Ishikawa (cell line): ENCODE measurements at regions not wholly inside any gene's neighbourhood (a gene's known extent, or its start where the extent isn't known, plus 50 kb on each side); places are given as distances from the start of the nearest gene placed in this dataset.

ENCODE experiments used
- MAX ChIP-seq: IDR thresholded peaks from 2 replicates; pipeline ENCODE4 v1.6.1; 2012
- REST ChIP-seq: IDR thresholded peaks from 2 replicates; pipeline ENCODE4 v1.6.1; 2012; ENCODE audit warnings: low read depth, mild to moderate bottlenecking
- TCF12 ChIP-seq: IDR thresholded peaks from 2 replicates; pipeline ENCODE4 v1.6.1; 2012; ENCODE audit warnings: low read depth

GRCh38 chr3:175916191-175916934 is 1057.2 kb downstream of the NAALADL2 start:
- TF ChIP-seq TCF12 (no peak), REST (no peak), MAX (no peak)
